A549 (cell line): ENCODE measurements at regions not wholly inside any gene's neighbourhood (a gene's known extent, or its start where the extent isn't known, plus 50 kb on each side); places are given as distances from the start of the nearest gene placed in this dataset.
A peak's percentile ranks its signal among the peaks of the same experiment; 100 is the strongest.

Source experiments
- ATAC-seq, 2 experiments: fragments of 200-7000 bp in 1 of 2; fragments of >200 bp in 1 of 2; cut with Nextera tagmentation in 1 of 2; cut with Tn5 transposase in 1 of 2; 3 replicates each; pipeline versions ENCODE4 v1.8.0 to v1.9.1; 2018 to 2020; ENCODE audit warnings: mild to moderate bottlenecking in 1 of 2, moderate library complexity in 1 of 2
- CTCF ChIA-PET: fragments of 300-600 bp; sonication (Branson Sonifier 250); formaldehyde crosslinking; extraction: SDS; loops from one replicate; lab custom pipeline; 2021; ENCODE audit warnings: antibody characterized with exemption, inconsistent platforms; lab: Yijun Ruan, JAX
- POLR2A ChIA-PET: fragments of 350-600 bp; formaldehyde crosslinking; extraction: SDS; loops from one replicate; lab custom pipeline; 2021; ENCODE audit warnings: antibody characterized with exemption, inconsistent platforms; lab: Yijun Ruan, JAX
- DNase-seq, 2 experiments: peaks; one replicate each; pipeline versions ENCODE4 v3.0.0 to v3.0.0-alpha.2; 2011 to 2016; ENCODE audit warnings: low read depth in 1 of 2, low spot score in 1 of 2
- FAIRE-seq: peaks from 2 replicates; lab custom pipeline; 2011; peaks lifted over from hg19 to GRCh38; lab: Jason Lieb, UNC
- H3K27ac ChIP-seq, 2 experiments: fragments of >200 bp; sonication (Bioruptor Twin); formaldehyde crosslinking; 3 replicates each; pipeline ENCODE4 v1.5.1; 2016 to 2017
- H3K4me1 ChIP-seq: fragments of >200 bp; sonication (Bioruptor Twin); formaldehyde crosslinking; 3 replicates; pipeline ENCODE4 v1.6.1; 2016
- H3K4me2 ChIP-seq: fragments of >200 bp; sonication (Bioruptor Twin); formaldehyde crosslinking; 3 replicates; pipeline ENCODE4 v1.6.1; 2016
- H3K4me3 ChIP-seq: fragments of >200 bp; sonication (Bioruptor Twin); formaldehyde crosslinking; 3 replicates; pipeline ENCODE4 v1.5.1; 2016
- H3K9me3 ChIP-seq: fragments of >200 bp; sonication (Bioruptor Twin); formaldehyde crosslinking; 3 replicates; pipeline ENCODE4 v1.6.1; 2016
- BHLHE40 ChIP-seq: IDR thresholded peaks from 2 replicates; pipeline ENCODE4 v1.6.1; 2012; ENCODE audit warnings: low read depth, low read length, inconsistent platforms
- CBX8 ChIP-seq: fragments of 200-600 bp; sonication (generic); IDR thresholded peaks from 2 replicates; pipeline ENCODE4 v1.6.1; 2016
- EHMT2 ChIP-seq: fragments of 200-600 bp; sonication (generic); IDR thresholded peaks from 2 replicates; pipeline ENCODE4 v1.6.1; 2016; ENCODE audit warnings: antibody characterized with exemption, low read depth, mild to moderate bottlenecking, moderate library complexity
- ESRRA ChIP-seq: fragments of 150-350 bp; IDR thresholded peaks from 2 replicates; pipeline ENCODE4 v1.6.1; 2014; ENCODE audit warnings: mild to moderate bottlenecking, low read length, borderline replicate concordance
- FOXS1 ChIP-seq: fragments of 250-450 bp; sonication (Bioruptor Pico); IDR thresholded peaks from 2 replicates; pipeline ENCODE4 v1.5.0; 2020; ENCODE audit warnings: mild to moderate bottlenecking, moderate library complexity
- GATA3 ChIP-seq: IDR thresholded peaks from 2 replicates; pipeline ENCODE4 v1.6.1; 2012; ENCODE audit warnings: borderline replicate concordance
- HDAC2 ChIP-seq: fragments of 200-600 bp; sonication (generic); IDR thresholded peaks from 2 replicates; pipeline ENCODE4 v1.6.1; 2016
- KDM1A ChIP-seq: fragments of 200-600 bp; sonication (generic); IDR thresholded peaks from 2 replicates; pipeline ENCODE4 v1.6.1; 2016; ENCODE audit warnings: low read depth, mild to moderate bottlenecking
- MAZ ChIP-seq: fragments of 150-350 bp; IDR thresholded peaks from 2 replicates; pipeline ENCODE4 v1.6.1; 2014; ENCODE audit warnings: antibody characterized with exemption, low read depth, low read length, borderline replicate concordance
- MYC ChIP-seq: IDR thresholded peaks from 2 replicates; pipeline ENCODE4 v1.6.1; 2012; ENCODE audit warnings: mild to moderate bottlenecking, inconsistent platforms, low read length, improper control_type of control experiment, borderline replicate concordance
- POLR2AphosphoS2 ChIP-seq: conservative IDR thresholded peaks from 2 replicates; pipeline ENCODE4 v1.6.1; 2012; ENCODE audit warnings: low read length, improper control_type of control experiment, inconsistent platforms
- SMC3 ChIP-seq: fragments of >200 bp; sonication (Bioruptor Twin); formaldehyde crosslinking; IDR thresholded peaks from 3 replicates; pipeline ENCODE4 v1.6.1; 2018; ENCODE audit warnings: inconsistent platforms
- ZFP36 ChIP-seq: fragments of 450-650 bp; IDR thresholded peaks from 2 replicates; pipeline ENCODE4 v1.6.1; 2014; ENCODE audit warnings: borderline replicate concordance; ENCODE audit not compliant: partially characterized antibody
- ZSCAN20 ChIP-seq: fragments of 250-450 bp; sonication (Bioruptor Pico); IDR thresholded peaks from 2 replicates; pipeline ENCODE4 v1.8.0; 2022; ENCODE audit warnings: mild to moderate bottlenecking, moderate library complexity
- WGBS: methylation state at CpG from one replicate; pipeline ENCODE4 v1.1.6; 2017; ENCODE audit errors: missing lambda C conversion rate; 5-methylcytosine and 5-hydroxymethylcytosine counted together
- TF ChIP-seq, protein P1 (sequence below): fragments of 200-600 bp; sonication (generic); IDR thresholded peaks from 2 replicates; pipeline ENCODE4 v1.6.1; 2016; ENCODE audit warnings: antibody characterized with exemption, mild to moderate bottlenecking, moderate library complexity
- TF ChIP-seq, protein P2 (sequence below): fragments of 250-450 bp; sonication (Bioruptor Pico); IDR thresholded peaks from 2 replicates; pipeline ENCODE4 v1.5.0; 2020; ENCODE audit warnings: low read depth, mild to moderate bottlenecking, moderate library complexity
- TF ChIP-seq, protein P3 (sequence below): fragments of >200 bp; sonication (Bioruptor Twin); formaldehyde crosslinking; IDR thresholded peaks from 3 replicates; pipeline ENCODE4 v1.5.1; 2016
- TF ChIP-seq, protein P4 (sequence below): fragments of >200 bp; sonication (Bioruptor Twin); formaldehyde crosslinking; IDR thresholded peaks from 3 replicates; pipeline ENCODE4 v1.6.1; 2016

DNA sequence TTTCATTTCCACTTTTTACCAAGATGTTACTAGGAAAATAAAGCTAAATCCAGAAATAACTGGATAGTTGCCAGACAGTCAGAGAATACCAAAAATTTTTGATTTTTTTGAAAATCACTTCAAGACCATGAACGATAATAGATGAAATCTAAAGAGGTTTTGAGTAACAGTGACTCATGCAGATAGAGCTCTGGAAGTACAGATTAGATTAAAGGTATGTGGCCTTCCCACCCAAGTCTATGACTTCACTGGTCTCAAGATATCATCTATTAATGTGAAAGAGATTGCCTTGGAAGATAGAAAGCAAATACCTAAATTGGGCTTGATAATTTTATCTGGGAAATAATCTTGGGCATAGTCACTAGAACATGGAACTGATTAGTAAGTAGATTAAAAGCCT is 415.9 kb downstream of the METTL15 start (continued):
- TF ChIP-seq, protein P1, sequence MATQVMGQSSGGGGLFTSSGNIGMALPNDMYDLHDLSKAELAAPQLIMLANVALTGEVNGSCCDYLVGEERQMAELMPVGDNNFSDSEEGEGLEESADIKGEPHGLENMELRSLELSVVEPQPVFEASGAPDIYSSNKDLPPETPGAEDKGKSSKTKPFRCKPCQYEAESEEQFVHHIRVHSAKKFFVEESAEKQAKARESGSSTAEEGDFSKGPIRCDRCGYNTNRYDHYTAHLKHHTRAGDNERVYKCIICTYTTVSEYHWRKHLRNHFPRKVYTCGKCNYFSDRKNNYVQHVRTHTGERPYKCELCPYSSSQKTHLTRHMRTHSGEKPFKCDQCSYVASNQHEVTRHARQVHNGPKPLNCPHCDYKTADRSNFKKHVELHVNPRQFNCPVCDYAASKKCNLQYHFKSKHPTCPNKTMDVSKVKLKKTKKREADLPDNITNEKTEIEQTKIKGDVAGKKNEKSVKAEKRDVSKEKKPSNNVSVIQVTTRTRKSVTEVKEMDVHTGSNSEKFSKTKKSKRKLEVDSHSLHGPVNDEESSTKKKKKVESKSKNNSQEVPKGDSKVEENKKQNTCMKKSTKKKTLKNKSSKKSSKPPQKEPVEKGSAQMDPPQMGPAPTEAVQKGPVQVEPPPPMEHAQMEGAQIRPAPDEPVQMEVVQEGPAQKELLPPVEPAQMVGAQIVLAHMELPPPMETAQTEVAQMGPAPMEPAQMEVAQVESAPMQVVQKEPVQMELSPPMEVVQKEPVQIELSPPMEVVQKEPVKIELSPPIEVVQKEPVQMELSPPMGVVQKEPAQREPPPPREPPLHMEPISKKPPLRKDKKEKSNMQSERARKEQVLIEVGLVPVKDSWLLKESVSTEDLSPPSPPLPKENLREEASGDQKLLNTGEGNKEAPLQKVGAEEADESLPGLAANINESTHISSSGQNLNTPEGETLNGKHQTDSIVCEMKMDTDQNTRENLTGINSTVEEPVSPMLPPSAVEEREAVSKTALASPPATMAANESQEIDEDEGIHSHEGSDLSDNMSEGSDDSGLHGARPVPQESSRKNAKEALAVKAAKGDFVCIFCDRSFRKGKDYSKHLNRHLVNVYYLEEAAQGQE, result no peak
- TF ChIP-seq, protein P2, sequence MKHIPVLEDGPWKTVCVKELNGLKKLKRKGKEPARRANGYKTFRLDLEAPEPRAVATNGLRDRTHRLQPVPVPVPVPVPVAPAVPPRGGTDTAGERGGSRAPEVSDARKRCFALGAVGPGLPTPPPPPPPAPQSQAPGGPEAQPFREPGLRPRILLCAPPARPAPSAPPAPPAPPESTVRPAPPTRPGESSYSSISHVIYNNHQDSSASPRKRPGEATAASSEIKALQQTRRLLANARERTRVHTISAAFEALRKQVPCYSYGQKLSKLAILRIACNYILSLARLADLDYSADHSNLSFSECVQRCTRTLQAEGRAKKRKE, result no peak
- TF ChIP-seq KDM1A (no peak), BHLHE40 (no peak), FOXS1 (no peak), MYC (no peak), GATA3 (no peak; the same call in 1 of the 2 replicates)
- TF ChIP-seq, protein P3, sequence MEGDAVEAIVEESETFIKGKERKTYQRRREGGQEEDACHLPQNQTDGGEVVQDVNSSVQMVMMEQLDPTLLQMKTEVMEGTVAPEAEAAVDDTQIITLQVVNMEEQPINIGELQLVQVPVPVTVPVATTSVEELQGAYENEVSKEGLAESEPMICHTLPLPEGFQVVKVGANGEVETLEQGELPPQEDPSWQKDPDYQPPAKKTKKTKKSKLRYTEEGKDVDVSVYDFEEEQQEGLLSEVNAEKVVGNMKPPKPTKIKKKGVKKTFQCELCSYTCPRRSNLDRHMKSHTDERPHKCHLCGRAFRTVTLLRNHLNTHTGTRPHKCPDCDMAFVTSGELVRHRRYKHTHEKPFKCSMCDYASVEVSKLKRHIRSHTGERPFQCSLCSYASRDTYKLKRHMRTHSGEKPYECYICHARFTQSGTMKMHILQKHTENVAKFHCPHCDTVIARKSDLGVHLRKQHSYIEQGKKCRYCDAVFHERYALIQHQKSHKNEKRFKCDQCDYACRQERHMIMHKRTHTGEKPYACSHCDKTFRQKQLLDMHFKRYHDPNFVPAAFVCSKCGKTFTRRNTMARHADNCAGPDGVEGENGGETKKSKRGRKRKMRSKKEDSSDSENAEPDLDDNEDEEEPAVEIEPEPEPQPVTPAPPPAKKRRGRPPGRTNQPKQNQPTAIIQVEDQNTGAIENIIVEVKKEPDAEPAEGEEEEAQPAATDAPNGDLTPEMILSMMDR, result no peak
- TF ChIP-seq, all 56 proteins: peak for 0

DNA sequence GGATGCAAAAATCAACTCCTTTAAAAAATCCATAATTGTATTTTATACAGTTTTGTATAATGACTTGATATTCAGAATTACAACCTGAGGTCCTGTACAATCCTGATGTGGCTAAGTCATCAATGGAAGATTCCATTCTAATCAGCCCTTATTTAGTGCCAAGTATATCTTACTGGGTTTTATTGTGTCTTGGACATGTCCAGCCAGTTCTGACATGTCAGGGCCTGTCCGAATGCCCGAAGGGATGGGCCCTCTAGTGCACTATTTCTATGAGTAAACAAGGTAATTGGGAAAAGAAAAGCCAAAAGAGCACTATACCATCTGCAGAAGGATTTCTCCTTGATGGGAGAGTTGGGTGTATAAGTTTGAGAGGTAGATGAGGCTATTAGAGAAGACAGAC is 412.9 kb downstream of the METTL15 start:
- DNase-seq, result no peak
- no peak for ATAC-seq
- Histone ChIP-seq H3K4me1 (no peaks in the 10 kb centered on the region), H3K4me2 (no peak overlapping the region), H3K4me3 (no peak overlapping the region), H3K9me3 (peaks cover 21% of the 10 kb centered on the region), H3K27ac (peak overlapping the region in 1 of 2 experiments; percentile 56; a peak in 3 of 6 replicates)
- TF ChIP-seq ESRRA (no peak), MYC (no peak), SMC3 (no peak), ZFP36 (no peak), BHLHE40 (no peak), ZSCAN20 (no peak), CBX8 (no peak), HDAC2 (no peak), EHMT2 (no peak), POLR2AphosphoS2 (no peak), MAZ (no peak)
- TF ChIP-seq, protein P4, sequence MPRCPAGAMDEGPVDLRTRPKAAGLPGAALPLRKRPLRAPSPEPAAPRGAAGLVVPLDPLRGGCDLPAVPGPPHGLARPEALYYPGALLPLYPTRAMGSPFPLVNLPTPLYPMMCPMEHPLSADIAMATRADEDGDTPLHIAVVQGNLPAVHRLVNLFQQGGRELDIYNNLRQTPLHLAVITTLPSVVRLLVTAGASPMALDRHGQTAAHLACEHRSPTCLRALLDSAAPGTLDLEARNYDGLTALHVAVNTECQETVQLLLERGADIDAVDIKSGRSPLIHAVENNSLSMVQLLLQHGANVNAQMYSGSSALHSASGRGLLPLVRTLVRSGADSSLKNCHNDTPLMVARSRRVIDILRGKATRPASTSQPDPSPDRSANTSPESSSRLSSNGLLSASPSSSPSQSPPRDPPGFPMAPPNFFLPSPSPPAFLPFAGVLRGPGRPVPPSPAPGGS, result no peak
- TF ChIP-seq, protein P3, result no peak
- TF ChIP-seq, protein P1, result no peak
- FAIRE-seq, result no peak
- ChIA-PET CTCF (no interaction called here), POLR2A (no interaction called here)
- WGBS, result 95% methylated on average over 2 of the region's 2 CpGs
